Panc1 (cell line): ENCODE measurements at regions not wholly inside any gene's neighbourhood (a gene's known extent, or its start where the extent isn't known, plus 50 kb on each side); places are given as distances from the start of the nearest gene placed in this dataset.

Experiments used
- ATAC-seq: fragments of 200-7000 bp; cut with Tn5 transposase; 2 replicates; pipeline ENCODE4 v1.9.1; 2020; ENCODE audit warnings: mild to moderate bottlenecking, moderate library complexity
- BruUV-seq: library from RNA; stranded (reverse); fragments of 400-500 nt; replicated peaks from 2 replicates; lab custom pipeline; 2021; lab: Mats Ljungman, UMichigan
- CTCF ChIA-PET: fragments of 300-600 bp; sonication (Branson Sonifier 250); formaldehyde crosslinking; loops from one replicate; lab custom pipeline; 2022; ENCODE audit warnings: antibody characterized with exemption; lab: Charles Lee
- POLR2A ChIA-PET: fragments of 300-600 bp; sonication (Branson Sonifier 250); formaldehyde crosslinking; loops from one replicate; lab custom pipeline; 2022; ENCODE audit warnings: antibody characterized with exemption; lab: Charles Lee
- DNase-seq: peaks from one replicate; pipeline ENCODE4 v3.0.0-alpha.2; 2010; ENCODE audit warnings: low read depth, low spot score
- H3K27ac ChIP-seq: 2 replicates; pipeline ENCODE4 v1.5.1; 2011; ENCODE audit warnings: mild to moderate bottlenecking, low read length, inconsistent platforms
- H3K27me3 ChIP-seq: fragments of 200-500 bp; sonication (Bioruptor generic); 2 replicates; pipeline ENCODE4 v1.6.0; 2014; ENCODE audit warnings: low read length, inconsistent platforms; ENCODE audit not compliant: control insufficient read depth, insufficient read depth
- H3K36me3 ChIP-seq: fragments of 200-500 bp; sonication (Bioruptor generic); 2 replicates; pipeline ENCODE4 v1.5.1; 2014; ENCODE audit warnings: inconsistent platforms, mild to moderate bottlenecking, low read length, moderate library complexity; ENCODE audit not compliant: control insufficient read depth, insufficient read depth
- H3K4me1 ChIP-seq: 2 replicates; pipeline ENCODE4 v1.5.1; 2011; ENCODE audit warnings: inconsistent platforms, mild to moderate bottlenecking, low read length, moderate library complexity; ENCODE audit not compliant: control insufficient read depth, insufficient read depth
- H3K4me3 ChIP-seq, 2 experiments: 2 replicates each; pipeline ENCODE4 v1.5.1; 2011 to 2012; ENCODE audit warnings: low read depth in 2 of 2, low read length in 2 of 2, mild to moderate bottlenecking in 2 of 2, inconsistent platforms in 1 of 2, moderate library complexity in 1 of 2
- H3K9me3 ChIP-seq: fragments of 200-500 bp; sonication (Bioruptor generic); 2 replicates; pipeline ENCODE4 v1.5.1; 2014; ENCODE audit warnings: low read depth, mild to moderate bottlenecking, inconsistent platforms, low read length, moderate library complexity; ENCODE audit not compliant: control insufficient read depth, insufficient read depth
- POLR2AphosphoS5 ChIP-seq: IDR thresholded peaks from 2 replicates; pipeline ENCODE4 v1.6.1; 2012; ENCODE audit warnings: mild to moderate bottlenecking, low read depth, low read length, moderate library complexity
- SIN3A ChIP-seq: IDR thresholded peaks from 2 replicates; pipeline ENCODE4 v1.6.1; 2012; ENCODE audit warnings: low read depth, mild to moderate bottlenecking, low read length, moderate library complexity, borderline replicate concordance; ENCODE audit not compliant: insufficient read depth
- TCF7L2 ChIP-seq: IDR thresholded peaks from 2 replicates; pipeline ENCODE4 v1.6.1; 2011; ENCODE audit warnings: mild to moderate bottlenecking, low read depth, low read length, inconsistent platforms
- in situ Hi-C: cut with HindIII; loops from 2 replicates; pipeline ENCODE4 v1.10.0; 2016; ENCODE audit warnings: low sequenced_read_pairs, low pct_unique_long_range_greater_than_20kb
- intact Hi-C: fragments of 100-400 bp; cut with micrococcal nuclease; formaldehyde crosslinking; loops from one replicate; pipeline ENCODE4 v1.10.0; 2022; ENCODE audit not compliant: unreplicated experiment
- TF ChIP-seq, protein P1 (sequence below): fragments of 450-650 bp; IDR thresholded peaks from 2 replicates; pipeline ENCODE4 v1.5.1; 2017; ENCODE audit warnings: mild to moderate bottlenecking
- TF ChIP-seq, protein P2 (sequence below), 2 experiments: IDR thresholded peaks; 2 replicates each; pipeline ENCODE4 v1.6.1; 2011 to 2012; ENCODE audit warnings: low read depth in 2 of 2, control low read depth in 1 of 2, low read length in 1 of 2, mild to moderate bottlenecking in 1 of 2, moderate library complexity in 1 of 2; ENCODE audit not compliant: insufficient read depth in 1 of 2

DNA sequence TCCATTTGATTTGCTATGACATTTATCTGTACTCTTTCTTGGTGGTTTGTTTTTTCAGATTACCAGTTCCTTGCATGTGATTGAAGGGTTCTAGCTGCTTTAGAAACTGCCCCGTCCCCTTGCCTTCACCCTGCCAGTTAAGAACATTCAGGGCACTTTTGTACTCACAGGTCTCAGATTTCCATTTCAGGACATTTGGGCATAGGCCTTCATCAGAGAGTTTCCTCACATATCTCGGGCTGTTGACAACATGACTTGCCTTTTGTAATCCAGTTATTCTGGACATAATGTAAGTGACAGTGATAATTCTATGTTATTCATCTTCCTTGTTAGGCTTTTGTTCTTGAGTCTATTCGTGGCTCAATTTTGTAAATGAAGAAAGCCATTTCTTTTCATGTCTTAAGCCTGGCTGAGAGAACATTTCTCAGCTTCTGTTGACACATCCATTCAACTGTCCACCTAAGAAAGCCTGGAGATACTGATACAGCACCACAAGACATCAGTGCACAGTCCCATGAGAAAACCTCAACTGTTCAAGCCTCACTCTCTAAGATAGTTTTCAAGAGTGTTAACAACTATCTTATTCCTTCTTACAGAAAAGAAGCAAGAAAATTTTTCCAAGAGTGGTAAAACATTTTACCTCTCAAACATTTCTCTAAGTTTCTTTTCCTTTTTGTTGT is 209.3 kb upstream of the SGK1 start:
- ChIA-PET CTCF (no interaction called here), POLR2A (no interaction called here)
- Histone ChIP-seq H3K4me1 (no peaks in the 10 kb centered on the region), H3K27me3 (no peaks in the 10 kb centered on the region), H3K36me3 (no peaks in the 10 kb centered on the region), H3K4me3 (no peak overlapping the region), H3K9me3 (no peaks in the 10 kb centered on the region), H3K27ac (no peak overlapping the region)
- DNase-seq (no peak), ATAC-seq (no peak)
- in situ Hi-C loops, result no loop called here
- intact Hi-C loops, result no loop called here
- TF ChIP-seq, protein P1, sequence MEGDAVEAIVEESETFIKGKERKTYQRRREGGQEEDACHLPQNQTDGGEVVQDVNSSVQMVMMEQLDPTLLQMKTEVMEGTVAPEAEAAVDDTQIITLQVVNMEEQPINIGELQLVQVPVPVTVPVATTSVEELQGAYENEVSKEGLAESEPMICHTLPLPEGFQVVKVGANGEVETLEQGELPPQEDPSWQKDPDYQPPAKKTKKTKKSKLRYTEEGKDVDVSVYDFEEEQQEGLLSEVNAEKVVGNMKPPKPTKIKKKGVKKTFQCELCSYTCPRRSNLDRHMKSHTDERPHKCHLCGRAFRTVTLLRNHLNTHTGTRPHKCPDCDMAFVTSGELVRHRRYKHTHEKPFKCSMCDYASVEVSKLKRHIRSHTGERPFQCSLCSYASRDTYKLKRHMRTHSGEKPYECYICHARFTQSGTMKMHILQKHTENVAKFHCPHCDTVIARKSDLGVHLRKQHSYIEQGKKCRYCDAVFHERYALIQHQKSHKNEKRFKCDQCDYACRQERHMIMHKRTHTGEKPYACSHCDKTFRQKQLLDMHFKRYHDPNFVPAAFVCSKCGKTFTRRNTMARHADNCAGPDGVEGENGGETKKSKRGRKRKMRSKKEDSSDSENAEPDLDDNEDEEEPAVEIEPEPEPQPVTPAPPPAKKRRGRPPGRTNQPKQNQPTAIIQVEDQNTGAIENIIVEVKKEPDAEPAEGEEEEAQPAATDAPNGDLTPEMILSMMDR, result no peak
- no TSS peak for BruUV-seq

DNA sequence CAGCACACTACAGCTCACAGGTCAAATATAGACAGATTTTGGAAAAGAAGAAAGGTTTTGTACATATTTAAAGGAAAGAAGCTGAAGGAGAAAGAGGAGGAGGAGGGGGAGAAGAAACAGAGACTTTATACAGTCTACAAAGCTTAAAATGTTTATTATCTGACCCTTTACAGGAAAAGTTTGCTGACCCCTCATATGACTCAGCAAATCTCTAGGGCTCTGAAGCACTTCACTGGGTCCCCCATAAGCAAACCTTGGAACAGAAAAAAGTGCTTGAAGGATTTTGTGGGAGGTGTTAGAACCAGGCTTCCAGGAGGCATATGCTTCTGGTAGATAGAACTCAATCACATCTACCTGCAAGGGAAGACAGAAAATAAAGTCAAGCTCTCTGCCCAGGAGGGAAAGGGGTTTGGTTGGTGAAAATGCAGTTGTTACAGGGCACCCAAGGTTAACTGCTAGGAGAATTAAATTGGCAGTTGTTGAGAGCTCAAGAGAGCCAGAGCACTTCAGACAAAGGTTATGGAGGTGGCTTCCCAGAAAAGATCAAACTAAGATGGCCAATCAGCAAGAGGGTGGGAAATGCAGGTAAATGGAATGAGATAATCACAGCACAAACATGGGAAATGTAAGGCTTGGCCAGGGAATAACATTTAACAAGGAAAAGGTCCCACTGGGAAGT is 207.4 kb upstream of the SGK1 start:
- Histone ChIP-seq H3K27me3 (no peaks in the 10 kb centered on the region), H3K4me1 (no peaks in the 10 kb centered on the region; the same call in 1 of the 2 replicates), H3K4me3 (no peak overlapping the region), H3K9me3 (no peaks in the 10 kb centered on the region), H3K27ac (no peak overlapping the region), H3K36me3 (no peaks in the 10 kb centered on the region)
- in situ Hi-C loops (no loop called here), intact Hi-C loops (no loop called here)
- TF ChIP-seq, protein P1, result no peak
- TF ChIP-seq SIN3A (no peak), POLR2AphosphoS5 (no peak), TCF7L2 (no peak)
- TF ChIP-seq, protein P2, sequence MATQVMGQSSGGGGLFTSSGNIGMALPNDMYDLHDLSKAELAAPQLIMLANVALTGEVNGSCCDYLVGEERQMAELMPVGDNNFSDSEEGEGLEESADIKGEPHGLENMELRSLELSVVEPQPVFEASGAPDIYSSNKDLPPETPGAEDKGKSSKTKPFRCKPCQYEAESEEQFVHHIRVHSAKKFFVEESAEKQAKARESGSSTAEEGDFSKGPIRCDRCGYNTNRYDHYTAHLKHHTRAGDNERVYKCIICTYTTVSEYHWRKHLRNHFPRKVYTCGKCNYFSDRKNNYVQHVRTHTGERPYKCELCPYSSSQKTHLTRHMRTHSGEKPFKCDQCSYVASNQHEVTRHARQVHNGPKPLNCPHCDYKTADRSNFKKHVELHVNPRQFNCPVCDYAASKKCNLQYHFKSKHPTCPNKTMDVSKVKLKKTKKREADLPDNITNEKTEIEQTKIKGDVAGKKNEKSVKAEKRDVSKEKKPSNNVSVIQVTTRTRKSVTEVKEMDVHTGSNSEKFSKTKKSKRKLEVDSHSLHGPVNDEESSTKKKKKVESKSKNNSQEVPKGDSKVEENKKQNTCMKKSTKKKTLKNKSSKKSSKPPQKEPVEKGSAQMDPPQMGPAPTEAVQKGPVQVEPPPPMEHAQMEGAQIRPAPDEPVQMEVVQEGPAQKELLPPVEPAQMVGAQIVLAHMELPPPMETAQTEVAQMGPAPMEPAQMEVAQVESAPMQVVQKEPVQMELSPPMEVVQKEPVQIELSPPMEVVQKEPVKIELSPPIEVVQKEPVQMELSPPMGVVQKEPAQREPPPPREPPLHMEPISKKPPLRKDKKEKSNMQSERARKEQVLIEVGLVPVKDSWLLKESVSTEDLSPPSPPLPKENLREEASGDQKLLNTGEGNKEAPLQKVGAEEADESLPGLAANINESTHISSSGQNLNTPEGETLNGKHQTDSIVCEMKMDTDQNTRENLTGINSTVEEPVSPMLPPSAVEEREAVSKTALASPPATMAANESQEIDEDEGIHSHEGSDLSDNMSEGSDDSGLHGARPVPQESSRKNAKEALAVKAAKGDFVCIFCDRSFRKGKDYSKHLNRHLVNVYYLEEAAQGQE (IDR thresholded peaks at IDR 0.05; ENCODE audit: insufficient read depth in 1 of 2, low read depth in 2 of 2, low read length in 1 of 2), result no peak
- ChIA-PET CTCF (no interaction called here), POLR2A (no interaction called here)
- no TSS peak for BruUV-seq
- DNase-seq (no peak), ATAC-seq (no peak)
